GM23338 (cell line): ENCODE measurements at regions not wholly inside any gene's neighbourhood (a gene's known extent, or its start where the extent isn't known, plus 50 kb on each side); places are given as distances from the start of the nearest gene placed in this dataset.

Experiments used
- ATAC-seq: fragments of 200-7000 bp; cut with Tn5 transposase; 3 replicates; pipeline ENCODE4 v1.9.1; 2020
- DNase-seq: peaks from one replicate; pipeline ENCODE4 v3.0.0-alpha.2; 2015; ENCODE audit warnings: low spot score
- H2AFZ ChIP-seq: fragments of 200-600 bp; sonication (generic); 2 replicates; pipeline ENCODE4 v1.8.0; 2016; ENCODE audit warnings: antibody characterized with exemption, mild to moderate bottlenecking, moderate library complexity
- H3F3A ChIP-seq: fragments of 200-600 bp; sonication (generic); replicated peaks from 2 replicates; pipeline ENCODE4 v1.8.0; 2017; ENCODE audit warnings: antibody characterized with exemption, mixed run types, low read depth
- H3K27ac ChIP-seq: fragments of 200-600 bp; sonication (generic); 2 replicates; pipeline ENCODE4 v1.6.1; 2016; ENCODE audit warnings: low read depth
- H3K27me3 ChIP-seq: fragments of 200-600 bp; sonication (generic); 2 replicates; pipeline ENCODE4 v1.8.0; 2016; ENCODE audit warnings: mild to moderate bottlenecking, mixed run types, moderate library complexity; ENCODE audit not compliant: insufficient read depth
- H3K36me3 ChIP-seq: fragments of 200-600 bp; sonication (generic); 2 replicates; pipeline ENCODE4 v1.8.0; 2016; ENCODE audit warnings: mild to moderate bottlenecking; ENCODE audit not compliant: insufficient read depth
- H3K4me1 ChIP-seq: fragments of 200-600 bp; sonication (generic); 2 replicates; pipeline ENCODE4 v1.8.0; 2016; ENCODE audit warnings: mild to moderate bottlenecking, moderate library complexity; ENCODE audit not compliant: insufficient read depth
- H3K4me2 ChIP-seq: fragments of 200-600 bp; sonication (generic); 2 replicates; pipeline ENCODE4 v1.7.1; 2017; ENCODE audit warnings: mixed run types
- H3K4me3 ChIP-seq: fragments of 200-600 bp; sonication (generic); 2 replicates; pipeline ENCODE4 v1.6.1; 2016; ENCODE audit warnings: mixed run types
- H3K79me2 ChIP-seq: fragments of 200-600 bp; sonication (generic); replicated peaks from 2 replicates; pipeline ENCODE4 v1.8.0; 2017; ENCODE audit warnings: mild to moderate bottlenecking; ENCODE audit not compliant: insufficient read depth
- H3K9me2 ChIP-seq: fragments of 200-600 bp; sonication (generic); 2 replicates; pipeline ENCODE4 v1.8.0; 2017; ENCODE audit not compliant: insufficient read depth
- H4K20me1 ChIP-seq: fragments of 200-600 bp; sonication (generic); replicated peaks from 2 replicates; pipeline ENCODE4 v1.8.0; 2017; ENCODE audit warnings: mild to moderate bottlenecking; ENCODE audit not compliant: insufficient read depth
- H3K27ac Mint-ChIP-seq: 2 replicates; pipeline ENCODE4 v1.8.0; 2020; ENCODE audit warnings: inconsistent platforms, mild to moderate bottlenecking, moderate library complexity, mixed read lengths
- H3K27me3 Mint-ChIP-seq: 3 replicates; pipeline ENCODE4 v1.8.0; 2022; ENCODE audit warnings: low read depth, mild to moderate bottlenecking, moderate library complexity, mixed read lengths, inconsistent platforms; ENCODE audit not compliant: insufficient read depth, poor library complexity
- H3K36me3 Mint-ChIP-seq: 3 replicates; pipeline ENCODE4 v1.8.0; 2021; ENCODE audit warnings: low read depth, mild to moderate bottlenecking, inconsistent platforms, moderate library complexity, mixed read lengths
- H3K4me1 Mint-ChIP-seq: 3 replicates; pipeline ENCODE4 v1.8.0; 2020; ENCODE audit warnings: mild to moderate bottlenecking, inconsistent platforms, mixed read lengths
- H3K4me3 Mint-ChIP-seq: 3 replicates; pipeline ENCODE4 v1.8.0; 2021; ENCODE audit warnings: moderate library complexity, mild to moderate bottlenecking, inconsistent platforms, mixed read lengths
- H3K9me3 Mint-ChIP-seq: 3 replicates; pipeline ENCODE4 v1.8.0; 2020; ENCODE audit warnings: moderate library complexity, mild to moderate bottlenecking, inconsistent platforms, mixed read lengths
- CREB1 ChIP-seq: fragments of 250-450 bp; sonication (Bioruptor Pico); IDR thresholded peaks from 2 replicates; pipeline ENCODE4 v1.5.0; 2020; ENCODE audit warnings: low read depth, mild to moderate bottlenecking, moderate library complexity
- ETS1 ChIP-seq: IDR thresholded peaks from 2 replicates; pipeline ENCODE4 v1.6.1; 2016; ENCODE audit warnings: antibody characterized with exemption
- EZH2 ChIP-seq: fragments of 200-600 bp; sonication (generic); IDR thresholded peaks from one replicate; pipeline ENCODE4 v1.8.0; 2017; ENCODE audit warnings: antibody characterized with exemption, mild to moderate bottlenecking, low read depth; ENCODE audit not compliant: unreplicated experiment
- NANOG ChIP-seq: IDR thresholded peaks from 2 replicates; pipeline ENCODE4 v1.6.1; 2016; ENCODE audit warnings: antibody characterized with exemption, borderline replicate concordance
- POLR2AphosphoS5 ChIP-seq: IDR thresholded peaks from 2 replicates; pipeline ENCODE4 v1.6.1; 2016; ENCODE audit warnings: antibody characterized with exemption, low read depth
- STAT1 ChIP-seq: IDR thresholded peaks from one replicate; pipeline ENCODE4 v1.6.1; 2016; ENCODE audit warnings: antibody characterized with exemption; ENCODE audit not compliant: unreplicated experiment
- ZNF114 ChIP-seq: fragments of 250-450 bp; sonication (Bioruptor Pico); IDR thresholded peaks from 2 replicates; pipeline ENCODE4 v1.5.0; 2020; ENCODE audit warnings: mild to moderate bottlenecking, moderate library complexity
- ZNF331 ChIP-seq: fragments of 250-450 bp; sonication (Bioruptor Pico); IDR thresholded peaks from 2 replicates; pipeline ENCODE4 v1.5.0; 2020; ENCODE audit warnings: low read depth, mild to moderate bottlenecking, moderate library complexity
- ZNF462 ChIP-seq: fragments of 250-450 bp; sonication (Bioruptor Pico); IDR thresholded peaks from 2 replicates; pipeline ENCODE4 v1.5.0; 2020; ENCODE audit warnings: mild to moderate bottlenecking, moderate library complexity

GRCh38 chr5:8824371-8824770, 721.5 kb downstream of the SEMA5A start:
- no peak overlapping the region for H3K4me3 ChIP-seq
- Mint-ChIP-seq H3K4me1 (peaks cover 6% of the 10 kb centered on the region; the same call in 1 of the 3 replicates), H3K27me3 (peaks cover under 1% of the 10 kb centered on the region), H3K36me3 (peaks cover 7% of the 10 kb centered on the region), H3K9me3 (peaks cover 20% of the 10 kb centered on the region), H3K27ac (no peak overlapping the region), H3K4me3 (no peak overlapping the region)
- ATAC-seq, result no peak
- H3K4me2 ChIP-seq, result no peak overlapping the region
- peaks cover 3% of the 10 kb centered on the region; the same call in 1 of the 2 replicates for H3K9me2 ChIP-seq
- H3K27me3 ChIP-seq, result no peaks in the 10 kb centered on the region
- H2AFZ ChIP-seq, result no peak overlapping the region
- no peaks in the 10 kb centered on the region for H3K4me1 ChIP-seq
- H3K27ac ChIP-seq, result no peak overlapping the region
- DNase-seq, result no peak
- no peaks in the 10 kb centered on the region for H3F3A ChIP-seq
- no peaks in the 10 kb centered on the region for H3K79me2 ChIP-seq
- no peaks in the 10 kb centered on the region for H3K36me3 ChIP-seq
- TF ChIP-seq STAT1, result no peak
- no peaks in the 10 kb centered on the region for H4K20me1 ChIP-seq

GRCh38 chr5:8825139-8825757, 720.6 kb downstream of the SEMA5A start:
- peaks cover 15% of the 10 kb centered on the region for H3K9me3 Mint-ChIP-seq
- peaks cover 1% of the 10 kb centered on the region for H3K27me3 Mint-ChIP-seq
- Histone ChIP-seq H3K4me2 (no peak overlapping the region), H3K9me2 (peaks cover 3% of the 10 kb centered on the region; the same call in 1 of the 2 replicates), H3K4me1 (no peaks in the 10 kb centered on the region), H3K27ac (no peak overlapping the region), H3K27me3 (no peaks in the 10 kb centered on the region), H3K36me3 (no peaks in the 10 kb centered on the region), H4K20me1 (no peaks in the 10 kb centered on the region), H2AFZ (peak overlapping the region; percentile 59; the same call in 1 of the 2 replicates), H3K4me3 (no peak overlapping the region), H3F3A (no peaks in the 10 kb centered on the region), H3K79me2 (no peaks in the 10 kb centered on the region)
- ATAC-seq, result no peak
- H3K4me1 Mint-ChIP-seq, result peaks cover 6% of the 10 kb centered on the region; the same call in 1 of the 3 replicates
- TF ChIP-seq EZH2, result no peak
- TF ChIP-seq STAT1, result no peak
- TF ChIP-seq NANOG, result no peak
- TF ChIP-seq CREB1 (CRISPR knock-in tag), result no peak
- no peak for TF ChIP-seq ETS1
- TF ChIP-seq ZNF462 (CRISPR knock-in tag), result no peak
- TF ChIP-seq ZNF331 (CRISPR knock-in tag), result no peak
- no peak for TF ChIP-seq ZNF114
- TF ChIP-seq POLR2AphosphoS5, result no peak
- no peak for DNase-seq
- H3K36me3 Mint-ChIP-seq, result peaks cover 3% of the 10 kb centered on the region
- H3K4me3 Mint-ChIP-seq, result no peak overlapping the region
- no peak overlapping the region for H3K27ac Mint-ChIP-seq
